Endodermal cell (in vitro differentiated cells): ENCODE measurements at regions not wholly inside any gene's neighbourhood (a gene's known extent, or its start where the extent isn't known, plus 50 kb on each side); places are given as distances from the start of the nearest gene placed in this dataset.

ENCODE experiments used
- DNase-seq: peaks from one replicate; pipeline ENCODE4 v3.0.0-alpha.2; 2017
- H3K27ac ChIP-seq: 2 replicates; pipeline ENCODE4 v1.5.1; 2013; ENCODE audit warnings: mild to moderate bottlenecking, low read depth, low read length, moderate library complexity
- H3K27me3 ChIP-seq: 2 replicates; pipeline ENCODE4 v1.6.1; 2013; ENCODE audit warnings: mild to moderate bottlenecking, low read length, moderate library complexity; ENCODE audit not compliant: insufficient read depth, control insufficient read depth, poor library complexity, severe bottlenecking
- H3K36me3 ChIP-seq: 2 replicates; pipeline ENCODE4 v1.7.0; 2013; ENCODE audit warnings: mild to moderate bottlenecking, low read length, moderate library complexity; ENCODE audit not compliant: control insufficient read depth, insufficient read depth
- H3K4me1 ChIP-seq: one replicate; pipeline ENCODE4 v1.7.0; 2013; ENCODE audit warnings: low read length; ENCODE audit not compliant: control insufficient read depth, insufficient read depth
- H3K4me3 ChIP-seq: 2 replicates; pipeline ENCODE4 v1.5.1; 2013; ENCODE audit warnings: mild to moderate bottlenecking, low read length, moderate library complexity
- H3K9ac ChIP-seq: 2 replicates; pipeline ENCODE4 v1.6.1; 2013; ENCODE audit warnings: mild to moderate bottlenecking, low read length, moderate library complexity; ENCODE audit not compliant: poor library complexity, severe bottlenecking; ENCODE audit errors: extremely low read depth
- H3K9me3 ChIP-seq: 2 replicates; pipeline ENCODE4 v1.6.1; 2013; ENCODE audit warnings: mild to moderate bottlenecking, low read length, moderate library complexity; ENCODE audit not compliant: control insufficient read depth
- H3K27ac Mint-ChIP-seq: 2 replicates; pipeline ENCODE4 v1.8.0; 2020; ENCODE audit warnings: mixed read lengths
- H3K27me3 Mint-ChIP-seq: 2 replicates; pipeline ENCODE4 v1.8.0; 2021; ENCODE audit warnings: mild to moderate bottlenecking, mixed read lengths; ENCODE audit not compliant: insufficient read depth
- H3K36me3 Mint-ChIP-seq: 2 replicates; pipeline ENCODE4 v1.8.0; 2020; ENCODE audit warnings: low read depth, mixed read lengths
- H3K4me1 Mint-ChIP-seq: 2 replicates; pipeline ENCODE4 v1.8.0; 2020; ENCODE audit warnings: mixed read lengths
- H3K4me3 Mint-ChIP-seq: 2 replicates; pipeline ENCODE4 v1.8.0; 2020; ENCODE audit warnings: mild to moderate bottlenecking, moderate library complexity, mixed read lengths
- H3K9me3 Mint-ChIP-seq: 2 replicates; pipeline ENCODE4 v1.8.0; 2020; ENCODE audit warnings: mild to moderate bottlenecking, mixed read lengths
- WGBS, 2 experiments: methylation state at CpG; one replicate each; pipeline versions ENCODE4 v1.1.5 to v1.1.7; 2013; ENCODE audit warnings: missing lambda C conversion rate in 2 of 2, mixed read lengths in 1 of 2; ENCODE audit not compliant: insufficient coverage in 1 of 2, insufficient read length in 1 of 2; 5-methylcytosine and 5-hydroxymethylcytosine counted together
- TF ChIP-seq, protein P1 (sequence below): fragments of 200-600 bp; sonication (generic); conservative IDR thresholded peaks from 2 replicates; pipeline ENCODE4 v1.5.0; 2021; ENCODE audit warnings: antibody characterized with exemption, mild to moderate bottlenecking

- Mint-ChIP-seq H3K9me3 (peaks cover 12% of the 10 kb centered on the region), H3K27me3 (peaks cover 2% of the 10 kb centered on the region), H3K4me3 (no peak overlapping the region), H3K36me3 (peaks cover 2% of the 10 kb centered on the region), H3K27ac (no peak overlapping the region), H3K4me1 (peaks cover 12% of the 10 kb centered on the region)
- peaks cover 20% of the 10 kb centered on the region for H3K9me3 ChIP-seq
- no peaks in the 10 kb centered on the region for H3K36me3 ChIP-seq
- H3K27ac ChIP-seq, result no peak overlapping the region
- no peak overlapping the region for H3K9ac ChIP-seq
- H3K4me1 ChIP-seq, result peaks cover 5% of the 10 kb centered on the region
- H3K4me3 ChIP-seq, result no peak overlapping the region
- DNase-seq, result no peak
- no peaks in the 10 kb centered on the region for H3K27me3 ChIP-seq
- TF ChIP-seq, protein P1, sequence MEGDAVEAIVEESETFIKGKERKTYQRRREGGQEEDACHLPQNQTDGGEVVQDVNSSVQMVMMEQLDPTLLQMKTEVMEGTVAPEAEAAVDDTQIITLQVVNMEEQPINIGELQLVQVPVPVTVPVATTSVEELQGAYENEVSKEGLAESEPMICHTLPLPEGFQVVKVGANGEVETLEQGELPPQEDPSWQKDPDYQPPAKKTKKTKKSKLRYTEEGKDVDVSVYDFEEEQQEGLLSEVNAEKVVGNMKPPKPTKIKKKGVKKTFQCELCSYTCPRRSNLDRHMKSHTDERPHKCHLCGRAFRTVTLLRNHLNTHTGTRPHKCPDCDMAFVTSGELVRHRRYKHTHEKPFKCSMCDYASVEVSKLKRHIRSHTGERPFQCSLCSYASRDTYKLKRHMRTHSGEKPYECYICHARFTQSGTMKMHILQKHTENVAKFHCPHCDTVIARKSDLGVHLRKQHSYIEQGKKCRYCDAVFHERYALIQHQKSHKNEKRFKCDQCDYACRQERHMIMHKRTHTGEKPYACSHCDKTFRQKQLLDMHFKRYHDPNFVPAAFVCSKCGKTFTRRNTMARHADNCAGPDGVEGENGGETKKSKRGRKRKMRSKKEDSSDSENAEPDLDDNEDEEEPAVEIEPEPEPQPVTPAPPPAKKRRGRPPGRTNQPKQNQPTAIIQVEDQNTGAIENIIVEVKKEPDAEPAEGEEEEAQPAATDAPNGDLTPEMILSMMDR, result no peak
Measured at GRCh38 chr2:138102664-138103063, 138.4 kb downstream of the HNMT start.

GRCh38 chr2:138103156-138103555 is 138.9 kb downstream of the HNMT start:
- Histone ChIP-seq H3K4me3 (no peak overlapping the region), H3K27me3 (no peaks in the 10 kb centered on the region), H3K9me3 (peaks cover 20% of the 10 kb centered on the region), H3K9ac (no peak overlapping the region), H3K4me1 (peaks cover 5% of the 10 kb centered on the region), H3K36me3 (no peaks in the 10 kb centered on the region), H3K27ac (no peak overlapping the region)
- H3K27ac Mint-ChIP-seq, result no peak overlapping the region
- H3K9me3 Mint-ChIP-seq, result peaks cover 12% of the 10 kb centered on the region
- peaks cover 2% of the 10 kb centered on the region for H3K36me3 Mint-ChIP-seq
- DNase-seq, result no peak
- H3K4me1 Mint-ChIP-seq, result peaks cover 12% of the 10 kb centered on the region
- H3K27me3 Mint-ChIP-seq, result peaks cover 2% of the 10 kb centered on the region
- 88% methylated on average over 1 of the region's 1 CpG; no CpG with 5 or more reads in 1 of the 2 experiments for WGBS, 2 experiments
- H3K4me3 Mint-ChIP-seq, result no peak overlapping the region
- TF ChIP-seq, protein P1, result no peak

DNA sequence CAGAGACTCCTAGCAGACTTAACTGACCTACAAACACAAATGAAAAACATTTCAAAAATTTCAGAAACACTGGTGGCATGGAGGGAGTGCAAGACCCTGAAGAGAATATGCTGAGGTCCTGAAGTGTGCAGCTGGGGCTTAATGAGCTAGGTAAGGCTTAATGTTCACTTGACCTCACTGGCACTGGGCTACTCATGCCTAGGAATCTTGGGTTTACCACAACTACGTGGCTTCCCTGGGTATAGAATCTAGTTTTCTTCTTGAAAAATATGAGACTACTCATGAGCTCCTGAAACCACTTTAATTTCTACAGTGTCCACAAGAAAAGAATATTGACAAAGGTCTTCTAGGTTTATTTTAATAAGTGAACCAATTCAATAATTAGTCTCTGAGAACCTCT is 139.8 kb downstream of the HNMT start:
- H3K4me1 Mint-ChIP-seq, result peaks cover 12% of the 10 kb centered on the region
- H3K27me3 Mint-ChIP-seq, result no peaks in the 10 kb centered on the region

More for the DNA sequence above, 139.8 kb downstream of the HNMT start:
- Histone ChIP-seq H3K27ac (no peak overlapping the region), H3K4me1 (peaks cover 5% of the 10 kb centered on the region), H3K27me3 (no peaks in the 10 kb centered on the region), H3K9me3 (peaks cover 18% of the 10 kb centered on the region), H3K4me3 (no peak overlapping the region), H3K9ac (no peak overlapping the region), H3K36me3 (no peaks in the 10 kb centered on the region)
- 90% methylated on average over 1 of the region's 1 CpG; no CpG with 5 or more reads in 1 of the 2 experiments for WGBS, 2 experiments
- H3K27ac Mint-ChIP-seq, result no peak overlapping the region
- TF ChIP-seq, protein P1, result no peak
- peaks cover 2% of the 10 kb centered on the region for H3K36me3 Mint-ChIP-seq
- peaks cover 8% of the 10 kb centered on the region for H3K9me3 Mint-ChIP-seq
- DNase-seq, result no peak
- no peak overlapping the region for H3K4me3 Mint-ChIP-seq
